ENCODE measurements at regions not wholly inside any gene's neighbourhood (a gene's known extent, or its start where the extent isn't known, plus 50 kb on each side); places are given as distances from the start of the nearest gene placed in this dataset.

- TF ChIP-seq CTCF (conservative IDR thresholded peaks at IDR 0.05; ENCODE audit: low read depth, low read length) (no peak), MAFK (IDR thresholded peaks at IDR 0.05; ENCODE audit: low read depth, low read length) (no peak), POLR2A (IDR thresholded peaks at IDR 0.05; ENCODE audit: low read depth, low read length) (no peak), RAD21 (IDR thresholded peaks at IDR 0.05; ENCODE audit: low read length) (no peak), FOS (IDR thresholded peaks at IDR 0.05; ENCODE audit: low read depth, low read length) (no peak), CHD1 (IDR thresholded peaks at IDR 0.05; ENCODE audit: low read depth, low read length) (no peak), BHLHE40 (IDR thresholded peaks at IDR 0.05; ENCODE audit: low read depth, low read length) (no peak)
Observed at GRCh38 chr13:31873145-31873544, 133.8 kb downstream of the RXFP2 start.
